ENCODE measurements at regions not wholly inside any gene's neighbourhood (a gene's known extent, or its start where the extent isn't known, plus 50 kb on each side); places are given as distances from the start of the nearest gene placed in this dataset.

GRCh38 chr2:180656455-180656847 lies 324.0 kb upstream of the UBE2E3 start:
- peak; percentile 71 for TF ChIP-seq MAX (IDR thresholded peaks at IDR 0.05)
- TF ChIP-seq CTCF (IDR thresholded peaks at IDR 0.05 in 2 of 3, conservative IDR thresholded peaks at IDR 0.05 in 1 of 3; ENCODE audit: borderline replicate concordance in 1 of 3, insufficient read depth in 1 of 3, low read depth in 2 of 3, low read length in 2 of 3) = no peak
- no peak for TF ChIP-seq EZH2 (IDR thresholded peaks at IDR 0.05)
- no peak for TF ChIP-seq ZBTB33 (IDR thresholded peaks at IDR 0.05; ENCODE audit: extremely low read depth, insufficient replicate concordance, low read length)
- TF ChIP-seq POLR2AphosphoS5 (IDR thresholded peaks at IDR 0.05; ENCODE audit: low read depth, low read length) = 0 out of 2 replicates have a peak, but pooled peaks have one; percentile 28
- TF ChIP-seq SP1 (IDR thresholded peaks at IDR 0.05; ENCODE audit: low read depth) = peak; percentile 78
